NT2/D1 (cell line): ENCODE measurements at regions not wholly inside any gene's neighbourhood (a gene's known extent, or its start where the extent isn't known, plus 50 kb on each side); places are given as distances from the start of the nearest gene placed in this dataset.

ENCODE experiments used
- DNase-seq: peaks from one replicate; pipeline ENCODE4 v3.0.0-alpha.2; 2011; ENCODE audit warnings: low read depth, low spot score
- H3K27me3 ChIP-seq: 2 replicates; pipeline ENCODE4 v1.6.0; 2011; ENCODE audit warnings: mild to moderate bottlenecking; ENCODE audit not compliant: insufficient read length, insufficient read depth
- H3K36me3 ChIP-seq: 2 replicates; pipeline ENCODE4 v1.6.1; 2011; ENCODE audit warnings: mild to moderate bottlenecking, low read length, mixed read lengths; ENCODE audit not compliant: insufficient read depth, insufficient read length
- H3K4me1 ChIP-seq: 2 replicates; pipeline ENCODE4 v1.5.1; 2011; ENCODE audit not compliant: insufficient read depth, insufficient read length
- H3K4me3 ChIP-seq: 2 replicates; pipeline ENCODE4 v1.5.1; 2011; ENCODE audit warnings: low read depth; ENCODE audit not compliant: insufficient read length
- H3K9ac ChIP-seq: 2 replicates; pipeline ENCODE4 v1.6.0; 2011; ENCODE audit warnings: low read depth; ENCODE audit not compliant: insufficient read length
- H3K9me3 ChIP-seq: 2 replicates; pipeline ENCODE4 v1.5.1; 2011; ENCODE audit warnings: mild to moderate bottlenecking, low read length; ENCODE audit not compliant: insufficient read depth
- SUZ12 ChIP-seq: IDR thresholded peaks from 2 replicates; pipeline ENCODE4 v1.6.1; 2011; ENCODE audit not compliant: insufficient read length, insufficient read depth; ENCODE audit errors: extremely low read depth
- YY1 ChIP-seq: IDR thresholded peaks from 2 replicates; pipeline ENCODE4 v1.6.1; 2011; ENCODE audit not compliant: insufficient read length, insufficient read depth
- ZNF274 ChIP-seq: IDR thresholded peaks from 2 replicates; pipeline ENCODE4 v1.6.1; 2011; ENCODE audit warnings: mild to moderate bottlenecking, low read depth, low read length

- H3K4me3 ChIP-seq = no peak overlapping the region
- no peaks in the 10 kb centered on the region for H3K4me1 ChIP-seq
- H3K36me3 ChIP-seq = no peaks in the 10 kb centered on the region
- no peak overlapping the region for H3K9ac ChIP-seq
- TF ChIP-seq SUZ12 (no peak), ZNF274 (no peak), YY1 (no peak)
- H3K27me3 ChIP-seq = peaks cover 16% of the 10 kb centered on the region
- no peak for DNase-seq
- peaks cover 8% of the 10 kb centered on the region; the same call in 1 of the 2 replicates for H3K9me3 ChIP-seq
Observed at GRCh38 chr12:130104571-130105106, 57.6 kb upstream of the FZD10 start.

- Histone ChIP-seq H3K36me3 (no peaks in the 10 kb centered on the region), H3K27me3 (peaks cover 19% of the 10 kb centered on the region), H3K4me1 (no peaks in the 10 kb centered on the region), H3K9ac (no peak overlapping the region), H3K4me3 (no peak overlapping the region), H3K9me3 (no peaks in the 10 kb centered on the region)
- TF ChIP-seq YY1 (no peak), SUZ12 (no peak), ZNF274 (no peak)
- DNase-seq = no peak
Observed at GRCh38 chr12:130109062-130109945, 53.0 kb upstream of the FZD10 start.

- no peaks in the 10 kb centered on the region for H3K9me3 ChIP-seq
- no peak overlapping the region for H3K4me3 ChIP-seq
- peaks cover 8% of the 10 kb centered on the region for H3K4me1 ChIP-seq
- H3K9ac ChIP-seq = no peak overlapping the region
- no peak for TF ChIP-seq YY1
- no peak for TF ChIP-seq SUZ12
- no peak for TF ChIP-seq ZNF274
- no peaks in the 10 kb centered on the region for H3K36me3 ChIP-seq
- H3K27me3 ChIP-seq = peaks cover 14% of the 10 kb centered on the region
- DNase-seq = no peak
Observed at GRCh38 chr12:130110914-130111313, 51.4 kb upstream of the FZD10 start.

- DNase-seq = no peak
- Histone ChIP-seq H3K9ac (no peak overlapping the region), H3K4me3 (no peak overlapping the region), H3K27me3 (peaks cover 7% of the 10 kb centered on the region), H3K4me1 (peaks cover 8% of the 10 kb centered on the region), H3K36me3 (no peaks in the 10 kb centered on the region), H3K9me3 (no peaks in the 10 kb centered on the region)
- TF ChIP-seq YY1 = no peak
- TF ChIP-seq ZNF274 = no peak
- no peak for TF ChIP-seq SUZ12
Observed at GRCh38 chr12:130111965-130112496, 50.2 kb upstream of the FZD10 start.
